ENCODE measurements at regions not wholly inside any gene's neighbourhood (a gene's known extent, or its start where the extent isn't known, plus 50 kb on each side); places are given as distances from the start of the nearest gene placed in this dataset.

- no peak overlapping the region for H3K4me2 ChIP-seq (replicated peaks; ENCODE audit: low read depth, low read length, poor library complexity, severe bottlenecking)
- ATAC-seq (ENCODE audit: low read depth) (no peak), DNase-seq (no peak)
- no peaks in the 10 kb centered on the region for H3K27me3 ChIP-seq (replicated peaks in 1 of 4; ENCODE audit: control extremely low read depth in 1 of 4, control insufficient read depth in 3 of 4, insufficient read depth in 4 of 4, low read length in 3 of 4)
- no peaks in the 10 kb centered on the region for H3K4me1 ChIP-seq (ENCODE audit: control insufficient read depth in 2 of 2, insufficient read depth in 2 of 2, low read length in 2 of 2)
- peaks cover 0 to 12% (median 1%) of the 10 kb centered on the region in 3 donors for H3K9me3 ChIP-seq (ENCODE audit: control extremely low read depth in 1 of 3, control insufficient read depth in 2 of 3, insufficient read depth in 1 of 3, low read length in 2 of 3)
- H3K27me3 Mint-ChIP-seq, result no peaks in the 10 kb centered on the region
- H2AFZ ChIP-seq (ENCODE audit: insufficient read depth, low read depth, low read length, poor library complexity, severe bottlenecking), result no peak overlapping the region
- peaks cover 2% of the 10 kb centered on the region for H3K9me3 Mint-ChIP-seq (ENCODE audit: insufficient read depth)
- H3K27ac ChIP-seq (ENCODE audit: low read length in 2 of 2), result no peak overlapping the region
- H3K27ac Mint-ChIP-seq, result no peak overlapping the region
- TF ChIP-seq CTCF (IDR thresholded peaks at IDR 0.05) (no peak), EZH2 (IDR thresholded peaks at IDR 0.05; ENCODE audit: borderline replicate concordance, insufficient read depth, low read depth, low read length, poor library complexity, severe bottlenecking) (no peak)
- no peaks in the 10 kb centered on the region for H4K20me1 ChIP-seq (ENCODE audit: control insufficient read depth, insufficient read depth, low read length, poor library complexity, severe bottlenecking)
- H3K4me1 Mint-ChIP-seq, result no peaks in the 10 kb centered on the region
- H3K79me2 ChIP-seq (ENCODE audit: control insufficient read depth, insufficient read depth, low read length), result no peaks in the 10 kb centered on the region
- H3K4me3 Mint-ChIP-seq, result no peak overlapping the region
- ChIA-PET POLR2A (no interaction called here), CTCF (no interaction called here)
- no peak overlapping the region for H3K9ac ChIP-seq (ENCODE audit: low read length)
- intact Hi-C loops (cut with micrococcal nuclease), result no loop called here
- 100% methylated on average over 1 of the region's 2 CpGs for WGBS (ENCODE audit: insufficient coverage)
- H3K4me3 ChIP-seq (ENCODE audit: control extremely low read depth in 1 of 5, extremely low read depth in 1 of 5, insufficient read depth in 1 of 5, low read depth in 2 of 5, low read length in 4 of 5), result no peak overlapping the region
- H3K36me3 ChIP-seq (replicated peaks in 1 of 2; ENCODE audit: control extremely low read depth in 1 of 2, control insufficient read depth in 1 of 2, extremely low read depth in 1 of 2, insufficient read depth in 2 of 2, low read length in 1 of 2), result no peaks in the 10 kb centered on the region
Measured at GRCh38 chr3:34439796-34440195, 641.4 kb downstream of the PDCD6IP start.

- TF ChIP-seq EZH2 (IDR thresholded peaks at IDR 0.05; ENCODE audit: borderline replicate concordance, insufficient read depth, low read depth, low read length, poor library complexity, severe bottlenecking), result no peak
- TF ChIP-seq CTCF (IDR thresholded peaks at IDR 0.05), result no peak
- intact Hi-C loops (cut with micrococcal nuclease), result no loop called here
- POLR2A ChIA-PET, result no interaction called here
Measured at GRCh38 chr3:34444137-34444536, 645.7 kb downstream of the PDCD6IP start.

More at GRCh38 chr3:34444137-34444536, 645.7 kb downstream of the PDCD6IP start:
- H3K4me3 Mint-ChIP-seq, result no peak overlapping the region
- DNase-seq (no peak), ATAC-seq (ENCODE audit: low read depth) (no peak)
- H3K36me3 ChIP-seq (replicated peaks in 1 of 2; ENCODE audit: control extremely low read depth in 1 of 2, control insufficient read depth in 1 of 2, extremely low read depth in 1 of 2, insufficient read depth in 2 of 2, low read length in 1 of 2), result no peaks in the 10 kb centered on the region
- H2AFZ ChIP-seq (ENCODE audit: insufficient read depth, low read depth, low read length, poor library complexity, severe bottlenecking), result no peak overlapping the region
- peaks cover 2% of the 10 kb centered on the region for H3K4me1 Mint-ChIP-seq
- no peaks in the 10 kb centered on the region for H4K20me1 ChIP-seq (ENCODE audit: control insufficient read depth, insufficient read depth, low read length, poor library complexity, severe bottlenecking)
- no peak overlapping the region for H3K27ac ChIP-seq (ENCODE audit: low read length in 2 of 2)
- H3K4me3 ChIP-seq (ENCODE audit: control extremely low read depth in 1 of 5, extremely low read depth in 1 of 5, insufficient read depth in 1 of 5, low read depth in 2 of 5, low read length in 4 of 5), result no peak overlapping the region
- H3K9ac ChIP-seq (ENCODE audit: low read length), result no peak overlapping the region
- H3K27me3 Mint-ChIP-seq, result no peaks in the 10 kb centered on the region
- H3K27ac Mint-ChIP-seq, result no peak overlapping the region
- H3K9me3 Mint-ChIP-seq (ENCODE audit: insufficient read depth), result peaks cover 23% of the 10 kb centered on the region
- H3K27me3 ChIP-seq (replicated peaks in 1 of 4; ENCODE audit: control extremely low read depth in 1 of 4, control insufficient read depth in 3 of 4, insufficient read depth in 4 of 4, low read length in 3 of 4), result no peaks in the 10 kb centered on the region
- H3K4me1 ChIP-seq (ENCODE audit: control insufficient read depth in 2 of 2, insufficient read depth in 2 of 2, low read length in 2 of 2), result peaks cover 0 to under 1% of the 10 kb centered on the region in 2 donors
- peaks cover 0 to 15% (median 0%) of the 10 kb centered on the region in 3 donors for H3K9me3 ChIP-seq (ENCODE audit: control extremely low read depth in 1 of 3, control insufficient read depth in 2 of 3, insufficient read depth in 1 of 3, low read length in 2 of 3)
- no peaks in the 10 kb centered on the region for H3K79me2 ChIP-seq (ENCODE audit: control insufficient read depth, insufficient read depth, low read length)
- CTCF ChIA-PET, result no interaction called here
- H3K4me2 ChIP-seq (replicated peaks; ENCODE audit: low read depth, low read length, poor library complexity, severe bottlenecking), result no peak overlapping the region
